Heart left ventricle (tissue), 13 donors: ENCODE measurements at regions not wholly inside any gene's neighbourhood (a gene's known extent, or its start where the extent isn't known, plus 50 kb on each side); places are given as distances from the start of the nearest gene placed in this dataset.

Source experiments
- CTCF ChIP-seq, 12 donors: fragments of 200-600 bp; sonication (generic) in 4 of 12; IDR thresholded peaks; one replicate each; pipeline versions ENCODE4 v1.5.0 to v1.8.0; 2018 to 2022; ENCODE audit warnings: antibody characterized with exemption in 12 of 12, mild to moderate bottlenecking in 5 of 12
- POLR2A ChIP-seq, 2 donors: fragments of 450-650 bp; IDR thresholded peaks; one replicate each; pipeline ENCODE4 v1.6.1; 2017; ENCODE audit warnings: antibody characterized with exemption in 2 of 2, mild to moderate bottlenecking in 2 of 2, moderate library complexity in 2 of 2
- donor health status: ischemic (EF 13 %, LVEDD 7.1; RV severe dilation, severe dysfunction).
- donor health status: DM: no; HTN: yes; CAD: no.
- donor health status: DM: no; HTN: no; CAD: no.
- donor health status: ischemic (EF 25% LVEDD 6.9; RV normal size, moderate dysfunction).
- donor health status: ischemic (EF 25% LVEDD 5.7; RV mildly dilated, moderate dysfunction).
- donor health status: ischemic (EF 35%, LVEDD 5.7; RV mildly dilated, moderate dysfunction).
- donor health status: nonischemic (EF 11% LVEDD 7.7; RV severe dilation, severe dysfunction).
- donor health status: DM: yes; HTN: yes; CAD: no.
- donor health status: PGD.
- donor health status: ischemic (EF 29% LVEDD 5.4; RV normal size, mild dysfunction).
- donor health status: nonischemic (EF 23%, LVEDD 6.1; RV moderate dilation, normal function).

GRCh38 chr11:89583580-89583979 lies 92.4 kb upstream of the NOX4 start:
- TF ChIP-seq CTCF (IDR thresholded peaks at IDR 0.05) (no peak), POLR2A (IDR thresholded peaks at IDR 0.05) (no peak)
